HepG2 (cell line): ENCODE measurements at regions not wholly inside any gene's neighbourhood (a gene's known extent, or its start where the extent isn't known, plus 50 kb on each side); places are given as distances from the start of the nearest gene placed in this dataset.

Source experiments
- CTCF ChIP-seq: sonication (generic); formaldehyde crosslinking; IDR thresholded peaks from 2 replicates; pipeline ENCODE4 v1.5.0; 2020; ENCODE audit warnings: mild to moderate bottlenecking, missing genetic modification reagents, moderate library complexity
- GABPA ChIP-seq, 2 experiments: IDR thresholded peaks; 2 replicates each; pipeline ENCODE4 v1.6.1; 2011 to 2016; ENCODE audit warnings: low read depth in 2 of 2, low read length in 1 of 2, missing biosample characterization in 1 of 2, missing genetic modification characterization in 1 of 2
- POLR2A ChIP-seq, 2 experiments: IDR thresholded peaks; 2 replicates each; pipeline ENCODE4 v1.6.1; 2011; ENCODE audit warnings: low read depth in 2 of 2, low read length in 2 of 2, mild to moderate bottlenecking in 1 of 2, moderate library complexity in 1 of 2; ENCODE audit not compliant: insufficient read depth in 1 of 2
- PRDM10 ChIP-seq: sonication (generic); formaldehyde crosslinking; IDR thresholded peaks from 2 replicates; pipeline ENCODE4 v1.4.0; 2020; ENCODE audit warnings: low read depth, missing genetic modification reagents
- RCOR2 ChIP-seq: IDR thresholded peaks from 2 replicates; pipeline ENCODE4 v1.6.1; 2016; ENCODE audit warnings: missing biosample characterization, missing genetic modification reagents
- SETDB1 ChIP-seq: sonication (generic); formaldehyde crosslinking; IDR thresholded peaks from 2 replicates; pipeline ENCODE4 v1.5.1; 2020; ENCODE audit warnings: missing genetic modification reagents, mild to moderate bottlenecking, borderline replicate concordance

- TF ChIP-seq RCOR2 (CRISPR knock-in tag), result no peak
- TF ChIP-seq SETDB1 (CRISPR knock-in tag), result no peak
- no peak for TF ChIP-seq CTCF (CRISPR knock-in tag)
- TF ChIP-seq POLR2A (IDR thresholded peaks at IDR 0.05; ENCODE audit: insufficient read depth in 1 of 2, low read depth in 2 of 2, low read length in 2 of 2), result no peak
- TF ChIP-seq GABPA (IDR thresholded peaks at IDR 0.05; ENCODE audit: low read depth, low read length), result no peak
- no peak for TF ChIP-seq GABPA (CRISPR knock-in tag; IDR thresholded peaks at IDR 0.05; ENCODE audit: low read depth)
- no peak for TF ChIP-seq PRDM10 (CRISPR knock-in tag)
Measured at GRCh38 chr12:58074259-58074658, 132.9 kb downstream of the ATP23 start.
